PC-9 (cell line): ENCODE measurements at regions not wholly inside any gene's neighbourhood (a gene's known extent, or its start where the extent isn't known, plus 50 kb on each side); places are given as distances from the start of the nearest gene placed in this dataset.

Experiments
- CTCF ChIP-seq: fragments of 200-600 bp; sonication (generic); conservative IDR thresholded peaks from 2 replicates; pipeline ENCODE4 v1.6.1; 2017; ENCODE audit warnings: mixed run types, antibody characterized with exemption, mild to moderate bottlenecking, moderate library complexity
- EZH2 ChIP-seq: fragments of 200-600 bp; sonication (generic); IDR thresholded peaks from 2 replicates; pipeline ENCODE4 v1.8.0; 2017; ENCODE audit warnings: antibody characterized with exemption, low read depth

GRCh38 chr3:153373606-153374005 lies 211.6 kb downstream of the RAP2B start:
- TF ChIP-seq CTCF, result no peak
- no peak for TF ChIP-seq EZH2
